Fibroblast of lung (primary cell): ENCODE measurements at regions not wholly inside any gene's neighbourhood (a gene's known extent, or its start where the extent isn't known, plus 50 kb on each side); places are given as distances from the start of the nearest gene placed in this dataset.

ENCODE experiments used
- DNase-seq, 2 donors: peaks; one replicate each; pipeline versions ENCODE4 v3.0.0 to v3.0.0-alpha.2; 2010; ENCODE audit warnings: low read depth in 2 of 2
- H2AFZ ChIP-seq: 2 replicates; pipeline ENCODE4 v1.5.1; 2012; ENCODE audit warnings: low read length, control low read depth, inconsistent platforms
- H3K27ac ChIP-seq: 2 replicates; pipeline ENCODE4 v1.5.1; 2011; ENCODE audit warnings: low read length, control low read depth; ENCODE audit not compliant: insufficient read depth
- H3K27me3 ChIP-seq: 2 replicates; pipeline ENCODE4 v1.5.1; 2011; ENCODE audit warnings: mild to moderate bottlenecking, low read length; ENCODE audit not compliant: control insufficient read depth, insufficient read depth
- H3K36me3 ChIP-seq: 2 replicates; pipeline ENCODE4 v1.5.1; 2011; ENCODE audit warnings: low read length; ENCODE audit not compliant: control insufficient read depth, insufficient read depth
- H3K4me1 ChIP-seq: 2 replicates; pipeline ENCODE4 v1.5.1; 2011; ENCODE audit warnings: low read length; ENCODE audit not compliant: control insufficient read depth, insufficient read depth; ENCODE audit errors: extremely low read depth
- H3K4me2 ChIP-seq: 2 replicates; pipeline ENCODE4 v1.5.1; 2011; ENCODE audit warnings: low read length, control low read depth; ENCODE audit not compliant: insufficient read depth; ENCODE audit errors: extremely low read depth
- H3K4me3 ChIP-seq, 4 experiments: fragments of 200-600 bp in 1 of 4; sonication (generic) in 1 of 4; replicated peaks in 1 of 4; 2 replicates each; pipeline ENCODE4 v1.5.1; 2011 to 2016; ENCODE audit warnings: low read length in 4 of 4, low read depth in 3 of 4, mild to moderate bottlenecking in 3 of 4, control low read depth in 2 of 4, inconsistent platforms in 1 of 4, mixed read lengths in 1 of 4; ENCODE audit not compliant: insufficient read depth in 1 of 4; ENCODE audit errors: control extremely low read depth in 1 of 4
- H3K79me2 ChIP-seq: 2 replicates; pipeline ENCODE4 v1.5.1; 2012; ENCODE audit warnings: mild to moderate bottlenecking, low read length, inconsistent platforms; ENCODE audit not compliant: control insufficient read depth, insufficient read depth
- H3K9ac ChIP-seq: 2 replicates; pipeline ENCODE4 v1.5.1; 2011; ENCODE audit warnings: mild to moderate bottlenecking, low read length, control low read depth; ENCODE audit not compliant: insufficient read depth
- H3K9me3 ChIP-seq: 2 replicates; pipeline ENCODE4 v1.5.1; 2012; ENCODE audit warnings: low read depth, low read length; ENCODE audit not compliant: control insufficient read depth, insufficient read depth
- H4K20me1 ChIP-seq: 2 replicates; pipeline ENCODE4 v1.5.1; 2011; ENCODE audit warnings: low read length; ENCODE audit not compliant: control insufficient read depth, insufficient read depth; ENCODE audit errors: extremely low read depth
- EZH2 ChIP-seq: IDR thresholded peaks from 2 replicates; pipeline ENCODE4 v1.5.1; 2012; ENCODE audit warnings: low read length, control low read depth, mild to moderate bottlenecking; ENCODE audit errors: missing control alignments
- TF ChIP-seq, protein P1 (sequence below), 2 donors: IDR thresholded peaks in 1 of 2; conservative IDR thresholded peaks in 1 of 2; 1 replicate in 1 of 2; 2 replicates in 1 of 2; pipeline ENCODE4 v1.5.1; 2011 to 2012; ENCODE audit warnings: low read length in 2 of 2, control low read depth in 1 of 2, inconsistent platforms in 1 of 2, low read depth in 1 of 2, mild to moderate bottlenecking in 1 of 2

DNA sequence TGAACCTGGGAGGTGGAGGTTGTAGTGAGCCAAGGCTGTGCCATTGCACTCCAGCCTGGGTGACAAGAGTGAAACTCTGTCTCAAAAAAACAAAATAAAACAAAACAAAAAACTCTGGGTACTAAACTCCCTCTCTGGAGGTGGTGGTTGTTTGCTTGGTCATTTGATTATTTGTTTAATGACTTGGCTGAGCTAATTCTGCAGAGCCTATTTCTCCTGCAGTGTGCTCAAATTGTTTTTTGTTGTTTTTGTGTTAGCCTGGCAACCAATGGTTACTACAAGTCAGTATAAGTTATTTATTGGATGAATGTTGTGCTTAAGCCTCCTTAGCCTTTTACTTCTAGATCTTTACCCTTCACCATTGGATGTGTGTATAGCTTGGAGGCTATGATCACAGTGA lies 387.5 kb downstream of the ADCYAP1 start:
- Histone ChIP-seq H3K9ac (no peak overlapping the region), H3K4me2 (no peak overlapping the region), H3K27ac (no peak overlapping the region), H4K20me1 (no peaks in the 10 kb centered on the region), H2AFZ (no peak overlapping the region), H3K27me3 (no peaks in the 10 kb centered on the region), H3K9me3 (no peaks in the 10 kb centered on the region), H3K4me3 (no peak overlapping the region), H3K36me3 (no peaks in the 10 kb centered on the region), H3K79me2 (no peaks in the 10 kb centered on the region), H3K4me1 (no peaks in the 10 kb centered on the region)
- no peak for TF ChIP-seq EZH2
- TF ChIP-seq, protein P1, sequence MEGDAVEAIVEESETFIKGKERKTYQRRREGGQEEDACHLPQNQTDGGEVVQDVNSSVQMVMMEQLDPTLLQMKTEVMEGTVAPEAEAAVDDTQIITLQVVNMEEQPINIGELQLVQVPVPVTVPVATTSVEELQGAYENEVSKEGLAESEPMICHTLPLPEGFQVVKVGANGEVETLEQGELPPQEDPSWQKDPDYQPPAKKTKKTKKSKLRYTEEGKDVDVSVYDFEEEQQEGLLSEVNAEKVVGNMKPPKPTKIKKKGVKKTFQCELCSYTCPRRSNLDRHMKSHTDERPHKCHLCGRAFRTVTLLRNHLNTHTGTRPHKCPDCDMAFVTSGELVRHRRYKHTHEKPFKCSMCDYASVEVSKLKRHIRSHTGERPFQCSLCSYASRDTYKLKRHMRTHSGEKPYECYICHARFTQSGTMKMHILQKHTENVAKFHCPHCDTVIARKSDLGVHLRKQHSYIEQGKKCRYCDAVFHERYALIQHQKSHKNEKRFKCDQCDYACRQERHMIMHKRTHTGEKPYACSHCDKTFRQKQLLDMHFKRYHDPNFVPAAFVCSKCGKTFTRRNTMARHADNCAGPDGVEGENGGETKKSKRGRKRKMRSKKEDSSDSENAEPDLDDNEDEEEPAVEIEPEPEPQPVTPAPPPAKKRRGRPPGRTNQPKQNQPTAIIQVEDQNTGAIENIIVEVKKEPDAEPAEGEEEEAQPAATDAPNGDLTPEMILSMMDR (conservative IDR thresholded peaks at IDR 0.05 in 1 of 2, IDR thresholded peaks at IDR 0.05 in 1 of 2; ENCODE audit: low read depth in 1 of 2, low read length in 2 of 2) = no peak
- no peak for DNase-seq

DNA sequence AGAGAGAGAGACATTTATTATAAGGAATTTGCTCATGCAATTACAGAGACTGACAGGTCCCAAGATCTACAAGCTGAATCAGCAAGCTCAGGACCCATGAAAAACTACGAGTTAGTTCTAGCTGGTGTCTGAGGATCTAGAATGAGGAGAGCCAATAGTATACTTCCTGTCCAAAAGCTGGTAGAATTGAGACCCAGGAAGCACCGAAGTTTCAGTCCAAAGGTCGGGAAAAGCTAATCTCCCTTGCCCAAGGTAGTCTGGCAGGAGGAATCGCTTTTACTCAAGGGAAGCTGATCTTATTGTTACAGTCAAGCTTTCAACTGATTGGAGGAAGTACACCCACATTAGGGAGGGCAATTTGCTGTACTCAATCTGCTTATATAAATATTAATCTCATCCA lies 389.6 kb downstream of the ADCYAP1 start:
- no peak overlapping the region for H2AFZ ChIP-seq
- no peaks in the 10 kb centered on the region for H3K9me3 ChIP-seq
- no peak overlapping the region for H3K4me2 ChIP-seq
- H3K27ac ChIP-seq = no peak overlapping the region
- H3K4me3 ChIP-seq = no peak overlapping the region
- TF ChIP-seq, protein P1 (conservative IDR thresholded peaks at IDR 0.05 in 1 of 2, IDR thresholded peaks at IDR 0.05 in 1 of 2; ENCODE audit: low read depth in 1 of 2, low read length in 2 of 2) = no peak
- TF ChIP-seq EZH2 = no peak
- no peaks in the 10 kb centered on the region for H3K79me2 ChIP-seq
- DNase-seq = no peak
- no peaks in the 10 kb centered on the region for H3K4me1 ChIP-seq
- no peak overlapping the region for H3K9ac ChIP-seq
- H4K20me1 ChIP-seq = no peaks in the 10 kb centered on the region
- H3K36me3 ChIP-seq = no peaks in the 10 kb centered on the region
- H3K27me3 ChIP-seq = no peaks in the 10 kb centered on the region

DNA sequence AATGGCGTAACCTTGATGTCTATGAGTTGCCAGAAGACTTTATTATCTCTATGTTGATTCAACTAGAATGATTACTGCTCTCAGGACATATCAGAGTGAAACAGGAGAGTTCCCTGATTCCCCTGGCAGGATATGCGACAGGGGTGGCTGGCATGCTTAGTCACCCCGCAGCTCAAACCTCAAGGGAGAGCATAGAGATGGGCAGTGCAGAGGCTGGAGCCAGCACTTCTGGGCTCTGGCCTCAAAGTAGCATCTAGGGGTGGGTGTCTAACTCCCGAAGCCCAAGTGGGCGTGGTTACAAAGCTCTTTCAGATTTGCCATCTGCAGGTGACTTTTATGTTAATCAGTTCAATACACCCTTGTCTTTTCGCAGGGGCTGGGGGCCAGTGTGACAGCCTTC lies 391.6 kb downstream of the ADCYAP1 start:
- Histone ChIP-seq H3K4me2 (no peak overlapping the region), H3K27me3 (no peaks in the 10 kb centered on the region), H3K9me3 (no peaks in the 10 kb centered on the region), H3K9ac (no peak overlapping the region), H2AFZ (no peak overlapping the region), H3K4me1 (no peaks in the 10 kb centered on the region), H3K4me3 (no peak overlapping the region), H3K27ac (no peak overlapping the region), H4K20me1 (no peaks in the 10 kb centered on the region), H3K79me2 (no peaks in the 10 kb centered on the region), H3K36me3 (no peaks in the 10 kb centered on the region)
- TF ChIP-seq, protein P1 (conservative IDR thresholded peaks at IDR 0.05 in 1 of 2, IDR thresholded peaks at IDR 0.05 in 1 of 2; ENCODE audit: low read depth in 1 of 2, low read length in 2 of 2) = no peak
- TF ChIP-seq EZH2 = no peak
- no peak for DNase-seq
